Activated T-helper 1 cell treated with anti-CD3 and anti-CD28 coated beads, Interleukin-12 subunit alpha, Interleukin-12 subunit beta, Interleukin-2, Interleukin-4 antibody, amounts not matched to agents 30 ng/mL and 10 ng/mL and 1 ng/mL, durations not matched to agents 14 hours and 24 hours and 36 hours (primary cell): ENCODE measurements at regions not wholly inside any gene's neighbourhood (a gene's known extent, or its start where the extent isn't known, plus 50 kb on each side); places are given as distances from the start of the nearest gene placed in this dataset.
A peak's percentile ranks its signal among the peaks of the same experiment; 100 is the strongest.

Source experiments
- DNase-seq: peaks from one replicate; pipeline ENCODE4 v3.0.0; 2021; ENCODE audit warnings: low spot score
- H3K27ac Mint-ChIP-seq: one replicate; pipeline ENCODE4 v1.8.0; 2021; ENCODE audit warnings: mild to moderate bottlenecking, mixed read lengths
- H3K27me3 Mint-ChIP-seq: one replicate; pipeline ENCODE4 v1.8.0; 2022; ENCODE audit warnings: mild to moderate bottlenecking, moderate library complexity, mixed read lengths; ENCODE audit not compliant: insufficient read depth
- H3K36me3 Mint-ChIP-seq: one replicate; pipeline ENCODE4 v1.8.0; 2021; ENCODE audit warnings: low read depth, mixed read lengths
- H3K4me1 Mint-ChIP-seq: one replicate; pipeline ENCODE4 v1.8.0; 2021; ENCODE audit warnings: low read depth, mixed read lengths
- H3K4me3 Mint-ChIP-seq: one replicate; pipeline ENCODE4 v1.8.0; 2021; ENCODE audit warnings: mild to moderate bottlenecking, moderate library complexity, mixed read lengths
- H3K9me3 Mint-ChIP-seq: one replicate; pipeline ENCODE4 v1.8.0; 2021; ENCODE audit warnings: mixed read lengths
- intact Hi-C: fragments of 100-400 bp; cut with micrococcal nuclease; formaldehyde crosslinking; loops from one replicate; pipeline ENCODE4 v1.15.1; 2024

DNA sequence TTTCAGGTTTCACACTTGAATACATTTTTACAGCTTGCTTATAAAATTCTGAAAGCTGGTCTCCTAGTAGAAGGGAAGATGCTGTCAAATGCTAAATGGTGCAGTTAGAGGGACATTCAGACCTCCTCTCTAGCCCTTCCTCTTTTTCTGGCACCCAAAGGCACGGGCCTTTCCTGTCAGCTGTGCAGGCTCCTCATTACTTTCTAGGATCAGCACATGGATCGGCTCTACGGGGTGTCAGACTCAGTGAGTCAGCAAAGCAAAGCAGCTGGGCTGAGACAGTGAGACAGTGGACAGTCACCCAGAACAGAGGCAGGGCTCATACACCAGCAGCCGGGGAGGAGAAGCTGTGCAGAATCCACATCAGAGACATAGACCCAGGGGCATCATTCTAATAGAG is 80.0 kb upstream of the TNC start:
- Mint-ChIP-seq H3K27ac (no peak overlapping the region), H3K36me3 (no peaks in the 10 kb centered on the region), H3K9me3 (peaks cover 6% of the 10 kb centered on the region), H3K4me1 (no peaks in the 10 kb centered on the region), H3K27me3 (peaks cover 34% of the 10 kb centered on the region), H3K4me3 (no peak overlapping the region)
- intact Hi-C loops = no loop called here
- no peak for DNase-seq

GRCh38 chr9:115200711-115201505 is 83.0 kb upstream of the TNC start:
- intact Hi-C loops = loop anchor here (10.0 kb wide), 2 partner anchors 396 to 426 kb away; partner anchors contain the start of gene TNFSF15
- DNase-seq = no peak
- Mint-ChIP-seq H3K27me3 (peaks cover 29% of the 10 kb centered on the region), H3K27ac (no peak overlapping the region), H3K9me3 (peaks cover 6% of the 10 kb centered on the region), H3K36me3 (no peaks in the 10 kb centered on the region), H3K4me1 (peaks cover 11% of the 10 kb centered on the region), H3K4me3 (no peak overlapping the region)

- Mint-ChIP-seq H3K27ac (no peak overlapping the region), H3K9me3 (peaks cover 6% of the 10 kb centered on the region), H3K4me3 (no peak overlapping the region), H3K27me3 (peaks cover 23% of the 10 kb centered on the region), H3K4me1 (peaks cover 22% of the 10 kb centered on the region), H3K36me3 (no peaks in the 10 kb centered on the region)
- DNase-seq = no peak
- intact Hi-C loops = loop anchor here (10.0 kb wide), 2 partner anchors 397 to 427 kb away; partner anchors contain the start of gene TNFSF15
These were observed 84.2 kb upstream of the TNC start for GRCh38 chr9:115202181-115202580.

GRCh38 chr9:115202960-115203751 is 85.2 kb upstream of the TNC start:
- DNase-seq = no peak
- H3K9me3 Mint-ChIP-seq = peaks cover 6% of the 10 kb centered on the region
- H3K27ac Mint-ChIP-seq = no peak overlapping the region
- H3K4me3 Mint-ChIP-seq = no peak overlapping the region
- H3K4me1 Mint-ChIP-seq = peaks cover 32% of the 10 kb centered on the region
- peaks cover 21% of the 10 kb centered on the region for H3K27me3 Mint-ChIP-seq
- intact Hi-C loops = loop anchor here (10.0 kb wide), 2 partner anchors 398 to 428 kb away; partner anchors contain the start of gene TNFSF15
- H3K36me3 Mint-ChIP-seq = no peaks in the 10 kb centered on the region

DNA sequence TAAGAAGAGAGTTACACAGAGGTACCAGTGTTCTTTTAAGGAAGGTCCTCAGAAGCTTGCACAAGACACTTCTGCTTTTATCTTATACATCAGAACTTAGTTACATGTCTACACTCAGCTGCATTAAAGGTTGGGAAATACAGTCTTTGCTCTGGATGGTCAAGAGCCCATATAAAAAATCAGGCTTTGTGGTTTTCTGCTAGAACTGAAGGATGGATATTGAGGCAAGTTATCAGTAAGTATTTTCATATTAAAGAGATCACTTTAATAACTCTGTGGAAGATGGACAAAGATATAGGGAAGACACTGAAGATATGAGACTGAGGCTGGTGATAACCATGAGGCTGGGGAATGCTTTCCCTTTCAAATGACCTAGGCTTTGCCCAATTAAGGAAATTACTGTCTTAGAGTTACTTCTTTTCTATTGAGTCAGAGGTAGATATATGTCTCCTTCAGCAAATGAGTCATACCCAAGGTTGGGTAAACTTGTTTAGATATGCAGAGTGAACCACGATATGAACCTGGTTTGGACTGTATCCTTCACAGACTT is 87.0 kb upstream of the TNC start:
- H3K27ac Mint-ChIP-seq = no peak overlapping the region
- H3K4me3 Mint-ChIP-seq = no peak overlapping the region
- H3K4me1 Mint-ChIP-seq = peaks cover 50% of the 10 kb centered on the region
- intact Hi-C loops = loop anchor here (1.0 to 10.0 kb wide), 8 partner anchors 46 to 718 kb away; partner anchors contain the start of genes TMEM268 and TNFSF15
- DNase-seq = no peak
- H3K27me3 Mint-ChIP-seq = peaks cover 13% of the 10 kb centered on the region
- peaks cover 3% of the 10 kb centered on the region for H3K36me3 Mint-ChIP-seq
- H3K9me3 Mint-ChIP-seq = peaks cover 6% of the 10 kb centered on the region

- Mint-ChIP-seq H3K9me3 (no peaks in the 10 kb centered on the region), H3K4me3 (no peak overlapping the region), H3K36me3 (peaks cover 3% of the 10 kb centered on the region), H3K4me1 (peaks cover 57% of the 10 kb centered on the region), H3K27me3 (peaks cover 4% of the 10 kb centered on the region), H3K27ac (peak overlapping the region; percentile 77)
- DNase-seq = no peak
- intact Hi-C loops = loop anchor here (1.0 to 10.0 kb wide), 6 partner anchors 249 to 720 kb away; partner anchors contain the start of gene TNFSF15
These were observed 89.3 kb upstream of the TNC start for GRCh38 chr9:115207003-115207836.

DNA sequence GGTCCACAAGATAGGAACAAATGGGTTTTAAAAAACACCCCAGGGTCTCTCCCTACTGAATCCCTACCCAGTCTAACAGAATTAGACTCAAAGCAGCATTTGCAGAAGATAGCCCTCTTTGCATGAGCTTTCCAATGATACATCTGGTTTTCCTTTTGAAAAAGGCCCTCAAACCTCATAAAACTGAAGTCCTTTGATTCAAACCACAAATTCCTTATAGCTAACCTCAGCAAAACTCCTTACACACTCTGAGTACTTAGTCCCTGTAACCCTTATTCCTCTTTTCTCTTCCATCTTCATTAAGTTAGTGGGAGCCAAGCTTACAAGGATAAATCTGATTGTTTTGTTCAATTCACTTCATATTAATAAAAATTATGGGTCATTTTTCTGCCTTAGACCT is 90.5 kb upstream of the TNC start:
- intact Hi-C loops = loop anchor here (2.0 to 10.0 kb wide), 5 partner anchors 166 to 721 kb away; partner anchors contain the start of gene TNFSF15
- Mint-ChIP-seq H3K4me1 (peaks cover 57% of the 10 kb centered on the region), H3K36me3 (peaks cover 3% of the 10 kb centered on the region)

GRCh38 chr9:115209601-115210306 is 91.8 kb upstream of the TNC start:
- H3K27me3 Mint-ChIP-seq = peaks cover 5% of the 10 kb centered on the region
- peak overlapping the region; percentile 10 for H3K27ac Mint-ChIP-seq
- peaks cover 3% of the 10 kb centered on the region for H3K36me3 Mint-ChIP-seq
- no peaks in the 10 kb centered on the region for H3K9me3 Mint-ChIP-seq
- no peak overlapping the region for H3K4me3 Mint-ChIP-seq
- DNase-seq = peak; percentile 7
- peaks cover 55% of the 10 kb centered on the region for H3K4me1 Mint-ChIP-seq
- intact Hi-C loops = loop anchor here (1.0 to 10.0 kb wide), 6 partner anchors 167 to 722 kb away; partner anchors contain the start of gene TNFSF15

More for the DNA sequence above, 90.5 kb upstream of the TNC start:
- no peak overlapping the region for H3K4me3 Mint-ChIP-seq
- no peaks in the 10 kb centered on the region for H3K9me3 Mint-ChIP-seq
- H3K27ac Mint-ChIP-seq = no peak overlapping the region
- no peak for DNase-seq
- H3K27me3 Mint-ChIP-seq = peaks cover 4% of the 10 kb centered on the region

- Mint-ChIP-seq H3K4me3 (no peak overlapping the region), H3K27ac (no peak overlapping the region), H3K36me3 (peaks cover 3% of the 10 kb centered on the region), H3K4me1 (peaks cover 47% of the 10 kb centered on the region), H3K9me3 (no peaks in the 10 kb centered on the region), H3K27me3 (peaks cover 9% of the 10 kb centered on the region)
- intact Hi-C loops = no loop called here
- DNase-seq = no peak
These were observed 92.7 kb upstream of the TNC start for GRCh38 chr9:115210699-115211098.

- peaks cover 3% of the 10 kb centered on the region for H3K36me3 Mint-ChIP-seq
- intact Hi-C loops = no loop called here
- no peak overlapping the region for H3K27ac Mint-ChIP-seq
- H3K4me1 Mint-ChIP-seq = peaks cover 40% of the 10 kb centered on the region
- DNase-seq = no peak
- no peaks in the 10 kb centered on the region for H3K9me3 Mint-ChIP-seq
- H3K27me3 Mint-ChIP-seq = peaks cover 9% of the 10 kb centered on the region
- no peak overlapping the region for H3K4me3 Mint-ChIP-seq
These were observed 93.6 kb upstream of the TNC start for GRCh38 chr9:115211413-115212124.

DNA sequence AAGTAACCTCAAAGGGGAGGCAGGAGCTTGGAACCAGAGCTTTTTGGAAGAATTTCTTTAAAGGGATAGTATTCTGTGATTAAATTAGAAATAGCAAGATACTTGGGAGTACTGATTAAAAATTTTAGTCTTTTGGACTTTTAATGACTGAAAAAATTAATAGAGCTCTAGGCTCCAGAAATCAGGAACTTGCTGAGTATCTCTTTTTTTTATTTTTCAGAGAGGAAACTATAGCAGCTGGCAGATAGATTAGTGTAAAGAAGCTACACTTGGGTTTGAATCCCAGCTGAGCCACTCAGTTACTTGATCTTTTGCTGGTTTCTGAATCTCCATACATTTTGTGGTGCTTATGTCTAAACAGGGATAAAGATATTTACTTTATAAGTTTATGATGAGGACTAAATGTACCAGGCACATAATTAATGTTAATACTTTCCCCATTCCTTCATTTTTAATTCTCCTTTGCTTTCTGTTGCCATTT is 94.2 kb upstream of the TNC start:
- H3K4me3 Mint-ChIP-seq = no peak overlapping the region
- H3K36me3 Mint-ChIP-seq = peaks cover 3% of the 10 kb centered on the region
- intact Hi-C loops = no loop called here
- DNase-seq = no peak
- no peaks in the 10 kb centered on the region for H3K9me3 Mint-ChIP-seq
- H3K27ac Mint-ChIP-seq = no peak overlapping the region
- peaks cover 9% of the 10 kb centered on the region for H3K27me3 Mint-ChIP-seq
- H3K4me1 Mint-ChIP-seq = peaks cover 34% of the 10 kb centered on the region
